DOHH2 (cell line): ENCODE measurements at regions not wholly inside any gene's neighbourhood (a gene's known extent, or its start where the extent isn't known, plus 50 kb on each side); places are given as distances from the start of the nearest gene placed in this dataset.

Experiments
- CTCF ChIP-seq: fragments of 200-600 bp; sonication (generic); IDR thresholded peaks from one replicate; pipeline ENCODE4 v1.5.1; 2014; ENCODE audit warnings: antibody characterized with exemption, mild to moderate bottlenecking, low read depth, low read length; ENCODE audit not compliant: poor library complexity, severe bottlenecking
- EZH2phosphoT487 ChIP-seq: fragments of 200-600 bp; sonication (generic); IDR thresholded peaks from 2 replicates; pipeline ENCODE4 v1.6.1; 2017; ENCODE audit warnings: borderline replicate concordance, mild to moderate bottlenecking, antibody characterized with exemption, low read length, moderate library complexity, mixed read lengths

- TF ChIP-seq CTCF = no peak
- no peak for TF ChIP-seq EZH2phosphoT487
Observed at GRCh38 chrX:116009861-116010710, 160.5 kb upstream of the AGTR2 start.
